ENCODE measurements at regions not wholly inside any gene's neighbourhood (a gene's known extent, or its start where the extent isn't known, plus 50 kb on each side); places are given as distances from the start of the nearest gene placed in this dataset.

- no peak for TF ChIP-seq POLR2A (IDR thresholded peaks at IDR 0.05)
- no peak for TF ChIP-seq EP300 (IDR thresholded peaks at IDR 0.05; ENCODE audit: low read depth)
- no peak for TF ChIP-seq CTCF (IDR thresholded peaks at IDR 0.05)
- no peak for TF ChIP-seq POLR2AphosphoS5 (IDR thresholded peaks at IDR 0.05)
These were observed 863.9 kb downstream of the RAPGEF2 start for GRCh38 chr4:159966746-159967145.
